ENCODE measurements at regions not wholly inside any gene's neighbourhood (a gene's known extent, or its start where the extent isn't known, plus 50 kb on each side); places are given as distances from the start of the nearest gene placed in this dataset.
"Not testable (repeated sequence)": the region's sequence is repeated elsewhere in the genome, so short reads cannot be mapped to it uniquely, and the experiment has no call there.

DNA sequence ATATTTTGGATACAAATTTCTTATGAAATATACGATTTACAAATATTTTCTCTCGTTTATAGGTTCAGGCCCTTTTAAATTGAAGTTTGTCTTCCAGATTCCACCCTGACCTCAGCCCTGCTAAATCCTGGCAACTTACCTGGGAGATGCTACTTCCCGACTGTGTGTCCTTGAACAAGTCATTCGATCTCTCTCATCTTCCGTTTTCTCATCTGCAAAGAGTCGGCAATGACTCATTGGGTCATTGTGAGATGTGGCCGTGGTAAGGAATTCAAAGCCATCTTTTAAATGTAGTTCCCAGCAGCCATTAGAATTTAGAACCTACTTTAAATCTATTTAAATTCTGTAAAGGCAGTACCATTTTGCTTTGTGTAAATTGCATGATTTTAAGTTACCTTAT, 72.5 kb downstream of the LHX2 start:
- DNase-seq: no peak

DNA sequence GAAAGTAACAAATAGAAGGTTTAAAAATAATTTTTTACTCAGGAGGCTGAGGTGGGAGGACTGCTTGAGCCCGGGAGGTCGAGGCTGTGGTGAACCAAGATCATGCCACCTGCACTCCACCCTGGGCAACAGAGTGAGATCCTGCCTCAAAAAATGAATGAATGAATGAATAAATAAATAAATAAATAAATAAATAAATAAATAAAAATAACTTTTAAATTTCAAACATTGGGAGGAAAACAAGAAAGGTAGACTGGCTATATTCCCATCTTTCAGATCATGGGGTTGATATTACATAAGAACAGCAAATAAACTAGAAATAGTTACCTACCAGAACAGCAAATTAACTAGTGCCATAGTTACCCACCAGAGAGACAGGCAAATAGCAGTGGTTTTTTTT, 75.7 kb downstream of the LHX2 start:
- DNase-seq: no peak

DNA sequence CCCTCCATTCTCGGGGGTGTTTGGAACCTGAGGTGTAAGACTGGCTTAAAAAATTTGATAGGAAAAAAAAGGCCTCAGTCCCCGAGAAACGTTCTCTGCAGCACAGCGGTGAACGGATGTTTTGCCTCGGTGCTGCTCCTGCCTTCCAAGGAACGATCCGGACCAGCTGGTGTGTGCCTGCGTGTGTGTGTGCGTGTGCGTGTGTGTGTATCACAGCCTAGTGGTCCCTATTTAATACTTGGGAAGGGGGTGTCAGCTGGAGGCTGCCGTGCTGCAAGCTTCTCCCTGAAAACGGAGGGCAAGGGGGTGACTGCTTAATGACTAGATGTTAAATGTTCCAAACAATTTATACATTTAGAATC, 76.9 kb downstream of the LHX2 start:
- DNase-seq: no peak

DNA sequence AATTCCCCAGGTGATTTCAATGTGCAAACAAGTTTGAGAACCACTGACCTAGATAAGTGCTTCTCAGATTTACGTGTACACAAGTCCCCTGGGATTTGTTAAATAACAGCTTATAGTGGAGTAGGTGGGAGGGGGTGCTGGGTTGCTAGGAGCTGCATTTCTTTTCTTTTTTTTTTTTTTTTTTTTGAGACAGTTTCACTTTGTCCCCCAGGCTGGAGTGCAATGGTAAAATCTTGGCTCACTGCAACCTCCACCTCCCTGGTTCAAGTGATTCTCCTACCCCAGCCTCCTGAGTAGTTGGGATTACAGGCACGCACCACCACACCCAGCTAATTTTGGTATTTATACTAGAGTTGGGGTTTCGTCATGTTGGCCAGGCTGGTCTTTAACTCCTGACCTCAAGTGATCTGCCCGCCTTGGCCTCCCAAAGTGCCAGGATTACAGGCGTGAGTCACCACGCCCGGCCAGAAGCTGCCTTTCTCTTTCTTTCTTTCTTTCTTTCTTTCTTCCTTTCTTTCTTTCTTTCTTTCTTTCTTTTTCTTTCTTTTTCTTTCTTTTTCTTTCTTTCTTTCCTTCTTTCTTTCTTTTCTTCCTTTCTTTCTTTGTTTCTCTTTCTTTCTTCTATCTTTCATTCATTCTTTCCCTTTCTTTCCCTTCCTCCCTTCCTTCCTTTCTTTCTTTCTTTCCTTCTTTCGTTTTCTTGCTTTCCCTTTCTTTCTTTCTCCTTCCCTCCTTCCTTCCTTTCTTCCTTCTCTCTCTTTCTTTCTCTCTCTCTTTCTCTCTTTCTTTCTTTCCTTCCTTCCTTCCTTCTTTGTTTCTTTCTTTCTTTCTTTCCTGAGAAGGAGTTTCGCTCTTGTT, 78.3 kb downstream of the LHX2 start:
- not testable (repeated sequence) for DNase-seq

DNA sequence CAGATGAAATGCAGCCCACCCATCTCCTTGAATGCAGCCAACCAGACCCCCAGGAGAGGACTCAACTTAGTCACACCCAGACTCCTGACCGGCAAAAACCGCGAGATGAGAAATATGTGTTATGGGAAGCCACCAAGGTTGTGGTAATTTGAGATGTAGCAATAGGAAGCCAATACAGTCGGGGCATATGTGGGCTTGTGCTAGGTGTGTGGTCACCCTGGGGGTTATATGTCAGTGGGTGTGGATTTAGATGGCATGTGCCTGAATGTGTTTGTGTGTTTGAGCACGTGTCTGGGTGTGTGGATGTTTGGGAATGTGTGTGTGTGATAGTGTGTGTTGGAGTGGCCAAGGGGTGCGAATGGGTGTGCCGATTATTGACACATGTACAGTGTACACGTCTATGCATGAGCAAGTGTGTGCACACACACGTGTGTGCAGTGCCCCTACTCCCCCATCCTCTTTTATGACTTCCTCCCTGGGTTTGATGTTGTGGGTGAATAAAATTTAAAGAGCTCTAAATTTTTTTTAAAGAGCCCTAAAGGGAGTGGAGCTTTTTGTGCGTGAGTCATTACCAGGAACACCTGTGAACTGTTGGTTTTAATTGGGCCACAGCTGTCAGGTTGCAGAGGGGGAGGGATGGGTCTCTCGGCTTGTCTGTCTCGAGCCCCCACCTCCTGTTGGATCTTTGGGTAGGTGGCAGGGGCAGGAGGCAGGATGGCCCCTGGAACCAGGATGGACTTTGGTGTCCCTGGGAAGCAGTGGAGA, 86.8 kb downstream of the LHX2 start:
- DNase-seq: no peak

DNA sequence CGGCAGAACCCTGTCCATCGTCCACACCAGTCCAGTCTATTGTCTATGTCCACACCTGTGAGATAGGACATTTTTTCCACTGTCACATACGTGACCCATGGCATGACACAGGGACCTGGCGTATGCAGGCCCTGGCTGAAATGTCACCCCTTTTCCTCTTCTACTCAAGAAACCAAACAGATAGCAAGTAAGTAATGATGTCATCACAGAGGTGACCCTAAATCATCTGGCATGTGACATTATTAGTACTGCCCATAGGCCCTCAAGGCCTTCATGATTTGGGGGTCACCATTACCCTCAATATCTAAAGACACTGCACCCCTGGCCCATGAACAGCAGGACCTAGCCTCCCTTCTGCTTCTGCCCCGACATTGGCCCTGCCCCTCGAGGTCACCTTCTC, 88.3 kb downstream of the LHX2 start:
- DNase-seq: no peak

DNA sequence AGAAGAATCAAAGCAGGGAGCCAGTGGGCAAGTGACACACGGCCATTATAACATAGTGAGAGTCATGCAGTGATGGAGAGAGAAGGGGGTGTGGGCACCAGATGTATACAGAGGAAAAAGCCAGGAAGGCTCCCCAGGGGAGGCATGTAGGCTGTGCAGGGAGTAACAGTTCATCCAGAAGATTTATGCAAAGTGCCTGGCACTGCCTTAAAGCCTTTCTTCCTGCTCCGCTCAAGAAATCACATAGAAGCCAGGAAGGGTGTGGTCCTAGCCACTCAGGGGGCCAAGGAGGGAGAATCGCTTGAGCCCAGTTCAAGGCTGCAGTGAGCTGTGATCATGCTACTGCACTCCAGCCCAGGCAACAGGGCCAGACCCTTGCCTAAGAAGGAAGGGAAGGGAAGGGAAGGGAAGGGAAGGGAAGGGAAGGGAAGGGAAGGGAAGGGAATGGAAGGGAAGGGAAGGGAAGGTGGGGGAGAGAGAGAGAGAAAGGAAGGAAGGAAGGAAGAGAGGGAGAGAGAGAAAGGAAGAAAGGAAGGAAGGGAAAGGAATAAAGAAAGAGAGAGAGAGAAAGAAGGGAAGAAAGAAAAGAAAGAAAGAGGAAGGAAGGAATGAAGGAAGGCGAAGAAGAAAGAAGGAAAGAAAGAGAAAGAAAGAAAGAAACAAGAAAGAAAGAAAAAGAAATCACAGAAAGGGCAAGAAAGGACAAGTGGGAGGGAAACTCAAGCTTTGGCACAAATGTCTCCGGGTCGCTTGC, 89.8 kb downstream of the LHX2 start:
- no peak for DNase-seq

DNA sequence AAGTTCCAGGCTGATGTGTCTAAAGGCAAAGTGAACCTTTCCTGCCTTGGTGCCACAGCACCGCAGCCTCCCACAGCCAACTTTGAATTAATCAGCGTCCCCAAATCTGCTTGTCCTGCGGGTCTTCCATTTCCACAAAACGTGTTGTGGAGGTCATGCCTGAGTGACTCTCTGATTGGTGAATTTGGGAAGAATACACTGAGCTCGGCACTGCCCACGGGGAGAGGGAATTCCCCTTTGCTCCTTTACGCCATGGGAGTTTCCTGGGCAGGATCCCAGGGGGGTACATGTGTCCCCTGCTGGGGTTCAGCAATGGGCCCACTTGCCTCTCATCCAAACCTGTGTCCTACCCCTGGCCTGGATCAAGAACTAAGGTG, 90.4 kb downstream of the LHX2 start:
- DNase-seq: no peak

DNA sequence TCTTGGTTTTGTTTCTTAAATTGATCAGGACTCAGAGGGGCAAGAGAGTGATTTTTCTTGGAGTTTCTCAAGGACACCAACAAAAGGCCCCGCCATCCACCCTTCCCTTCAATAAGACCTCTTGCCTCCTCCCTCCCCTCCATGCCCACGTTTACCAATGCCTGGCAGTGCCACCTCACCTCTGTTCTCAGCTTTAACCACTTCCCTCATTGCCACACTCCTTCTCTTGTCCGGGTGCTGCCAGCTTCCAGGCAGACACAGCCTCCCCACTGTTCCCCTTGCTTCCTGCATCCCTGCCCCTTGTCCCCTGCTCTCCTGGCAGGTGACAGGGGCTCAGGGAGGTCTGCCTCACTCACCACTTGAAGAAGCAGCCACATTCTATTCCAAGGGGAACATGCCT, 90.8 kb downstream of the LHX2 start:
- DNase-seq: no peak

DNA sequence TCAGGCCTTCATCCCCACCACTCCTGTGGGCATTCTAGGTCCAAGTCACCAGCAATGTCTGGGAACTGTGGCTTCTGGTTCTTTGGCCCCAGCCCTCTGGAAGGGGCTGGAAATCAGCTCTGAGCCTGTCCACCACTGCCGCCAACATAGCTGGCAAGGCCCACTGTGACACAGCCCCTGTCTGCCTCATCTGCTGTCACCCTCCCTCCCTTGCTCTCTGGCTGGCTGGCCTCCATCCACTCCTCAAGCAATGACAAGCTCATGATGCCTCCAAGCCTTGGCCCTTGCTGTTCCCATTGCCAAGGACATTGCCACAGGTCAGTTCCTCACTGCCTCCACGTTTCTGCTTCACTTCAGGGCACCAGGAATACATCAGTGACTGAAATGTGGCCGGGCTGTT, 93.7 kb downstream of the LHX2 start:
- DNase-seq: no peak

DNA sequence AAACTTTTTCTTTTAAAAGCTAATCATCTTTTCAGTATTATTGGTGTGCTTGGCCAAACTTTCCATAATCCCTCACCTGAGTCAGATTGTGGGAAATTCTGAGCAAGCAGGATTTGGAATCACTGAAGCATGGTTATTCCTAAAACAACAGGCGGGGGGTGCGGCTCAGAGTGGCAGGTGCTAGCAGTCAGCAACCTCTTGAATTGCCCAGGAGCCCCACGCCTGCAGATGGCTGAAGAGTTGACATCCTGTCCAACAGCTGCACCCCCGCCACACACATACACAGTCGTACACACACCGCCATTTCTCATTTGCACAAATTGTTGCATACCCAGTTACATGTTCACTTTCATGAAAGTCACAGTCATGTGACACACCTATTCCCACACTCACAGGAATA, 96.6 kb downstream of the LHX2 start:
- DNase-seq: no peak

DNA sequence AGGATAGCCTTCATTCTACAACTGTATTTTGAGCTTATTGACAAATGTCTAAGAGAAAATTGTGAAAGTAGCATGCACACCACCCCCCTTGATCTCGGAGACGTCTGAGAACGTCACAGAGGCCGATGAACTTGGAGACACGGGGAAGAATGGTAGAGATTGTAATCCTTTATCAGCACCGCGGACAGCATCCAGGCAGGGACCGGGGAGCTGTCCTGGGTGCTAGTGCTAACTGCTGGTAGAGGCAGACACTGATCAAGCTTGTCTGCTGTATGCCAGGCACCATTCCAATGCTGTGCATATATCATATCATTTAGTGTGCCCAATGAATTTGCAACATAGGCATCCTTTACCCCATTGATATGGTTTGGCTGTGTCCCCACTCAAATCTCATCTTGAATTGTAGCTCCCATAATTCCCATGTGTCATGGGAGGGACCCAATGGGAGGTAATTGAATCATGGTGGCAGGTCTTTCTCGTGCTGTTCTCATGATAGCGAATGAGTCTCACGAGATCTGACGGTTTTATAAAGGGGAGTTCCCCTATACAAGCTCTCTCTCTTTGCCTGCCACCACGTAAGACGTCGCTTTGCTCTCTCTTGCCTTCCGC, 98.8 kb downstream of the LHX2 start:
- no peak for DNase-seq

DNA sequence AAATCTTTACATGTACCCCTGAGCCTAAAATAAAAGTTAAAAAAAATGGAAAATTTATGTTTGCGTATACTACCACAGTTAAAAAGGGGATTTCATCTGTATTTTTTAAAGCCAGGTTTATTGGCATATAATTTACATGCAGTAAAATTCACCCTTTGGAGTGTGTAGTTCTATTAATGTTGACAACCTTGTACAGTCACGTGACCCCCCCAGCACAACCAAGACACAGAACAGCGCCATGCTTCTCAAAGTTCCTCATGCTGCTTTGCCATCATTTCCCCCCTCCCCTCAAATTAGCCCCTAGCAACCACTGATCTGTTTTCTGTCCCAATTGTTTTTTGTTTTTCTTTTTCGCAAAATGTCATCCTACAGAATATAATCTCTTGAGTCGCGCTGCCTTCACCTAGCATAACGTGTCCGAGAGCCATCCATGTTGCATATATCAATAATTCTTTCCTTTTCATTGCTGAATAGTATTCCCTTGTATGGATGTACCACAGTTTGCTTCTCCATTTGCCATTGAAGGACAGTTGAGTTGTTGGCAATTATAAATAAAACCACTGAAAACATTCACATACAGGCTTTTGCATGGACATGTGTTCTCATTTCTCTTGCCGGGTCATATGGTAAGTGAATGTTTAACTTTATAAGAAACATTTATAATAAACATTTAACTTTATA, 105.3 kb downstream of the LHX2 start:
- DNase-seq: no peak

DNA sequence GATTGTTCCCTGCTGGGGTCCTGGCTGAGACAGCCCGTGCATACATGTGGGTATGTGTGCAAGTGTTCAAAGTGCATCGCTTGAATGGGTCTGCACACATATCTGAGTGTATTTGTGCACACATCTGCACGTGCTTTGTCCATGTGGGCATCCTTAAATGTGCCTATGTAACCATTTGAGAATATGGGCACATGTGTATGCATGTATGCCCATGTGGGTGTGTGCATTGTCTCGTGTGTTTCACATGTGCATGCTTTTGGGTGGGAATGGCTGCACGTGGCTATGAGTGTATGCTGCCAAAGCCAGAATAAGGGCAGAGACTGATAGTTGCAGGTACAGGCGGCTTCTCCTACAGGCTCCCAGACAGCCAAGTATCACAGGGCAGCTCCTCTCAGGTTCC, 107.3 kb downstream of the LHX2 start:
- DNase-seq: no peak

DNA sequence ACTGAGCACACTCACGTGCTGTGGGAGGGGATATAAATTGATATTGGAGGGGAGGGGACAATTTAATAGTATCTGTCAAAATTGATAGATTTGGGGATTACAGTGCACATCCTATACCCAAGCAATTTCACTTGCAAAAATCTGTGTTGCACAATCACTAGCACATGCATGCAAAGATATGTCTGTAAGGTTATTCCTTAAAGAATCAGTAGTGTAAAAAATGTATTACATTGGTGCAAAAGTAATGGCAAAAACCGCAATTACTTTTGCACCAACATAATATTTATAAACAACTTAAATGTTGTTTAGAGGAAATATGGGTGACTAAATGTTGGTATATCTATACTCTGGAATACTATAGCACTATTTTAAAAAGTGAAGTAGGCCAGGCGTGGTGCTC, 108.7 kb downstream of the LHX2 start:
- DNase-seq: no peak

DNA sequence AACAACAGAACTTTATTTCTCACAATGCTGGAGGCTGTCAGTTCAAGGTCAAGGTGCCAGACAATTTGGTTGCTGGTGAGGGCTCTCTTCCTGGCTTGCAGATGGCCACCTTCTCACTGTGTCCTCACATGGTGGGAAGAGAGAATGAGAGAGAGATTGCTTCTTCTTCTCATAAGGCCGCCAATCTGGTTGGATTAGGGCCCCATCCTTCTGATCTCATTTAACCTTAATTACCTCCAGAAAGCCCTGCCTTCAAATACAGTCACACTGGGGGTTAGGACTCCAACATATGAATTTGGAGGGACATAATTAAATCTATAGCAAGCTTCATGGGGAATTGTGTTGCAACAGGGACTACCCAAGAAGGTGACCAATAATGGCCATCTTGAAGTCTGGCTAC, 110.2 kb downstream of the LHX2 start:
- DNase-seq: no peak

DNA sequence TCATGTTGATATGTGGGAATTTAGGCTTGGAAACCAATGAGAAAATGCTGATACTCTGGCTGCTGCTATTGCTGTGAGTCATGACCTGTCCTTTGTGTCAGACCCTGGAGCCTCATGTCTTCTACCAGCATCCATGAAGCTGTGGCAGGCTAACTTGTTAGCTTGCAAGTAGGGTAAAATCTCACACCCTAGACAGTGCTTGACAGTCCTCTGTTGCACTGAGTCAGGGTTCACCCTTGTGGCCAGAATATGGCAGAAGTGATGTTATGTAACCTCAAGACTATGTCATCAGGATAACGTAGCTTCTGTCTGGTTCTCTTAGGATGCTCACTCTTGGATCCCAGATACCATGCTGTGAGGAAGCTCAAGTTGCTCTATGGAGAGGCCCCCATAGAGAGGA, 110.8 kb downstream of the LHX2 start:
- DNase-seq: no peak

DNA sequence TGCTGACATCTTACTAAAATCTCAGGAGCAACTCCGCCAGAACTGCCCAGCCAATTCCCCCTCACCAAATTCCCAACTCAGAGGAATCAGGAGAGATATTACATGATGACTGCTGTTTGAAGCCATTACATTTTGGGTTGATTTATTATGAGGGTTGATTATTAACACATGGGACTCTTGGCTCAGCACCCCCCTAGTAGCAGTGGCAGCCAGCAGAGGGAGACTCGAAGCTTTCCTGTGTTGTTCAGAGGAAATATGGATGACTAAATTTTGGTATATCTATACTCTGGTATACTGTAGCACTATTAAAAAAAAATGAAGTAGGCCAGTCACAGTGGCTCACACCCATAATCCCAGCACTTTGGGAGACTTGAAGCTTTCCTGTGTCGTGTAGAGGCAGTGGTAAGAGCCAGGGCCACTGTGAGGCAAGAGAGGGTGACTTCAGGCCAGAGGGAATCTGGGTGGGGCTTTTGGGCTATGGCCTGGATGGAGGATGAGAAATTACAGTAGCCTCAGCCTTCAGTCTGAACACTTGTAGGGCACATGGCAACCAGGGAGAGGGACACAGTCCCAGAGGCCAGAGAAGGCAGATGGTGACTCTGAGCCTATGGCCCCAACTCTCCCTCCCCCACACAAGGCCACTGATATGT, 111.4 kb downstream of the LHX2 start:
- DNase-seq: no peak

DNA sequence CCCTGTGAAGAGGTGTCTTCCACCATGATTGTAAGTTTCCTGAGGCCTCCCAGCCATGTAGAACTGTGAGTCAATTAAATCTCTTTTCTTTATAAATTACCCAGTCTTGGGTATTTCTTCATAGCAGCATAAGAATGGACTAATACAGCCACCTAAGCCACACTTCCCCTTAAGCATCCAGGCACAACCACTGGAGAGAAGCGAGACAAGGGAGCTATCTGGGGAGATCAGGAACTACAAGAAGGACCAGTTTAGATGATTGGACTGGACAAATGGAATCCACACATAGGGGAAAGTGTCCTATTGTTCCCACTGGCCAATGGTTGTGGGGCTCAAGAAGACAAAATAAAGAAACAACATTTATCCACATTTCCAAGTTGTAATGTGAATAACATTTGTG, 112.1 kb downstream of the LHX2 start:
- not testable (repeated sequence) for DNase-seq

DNA sequence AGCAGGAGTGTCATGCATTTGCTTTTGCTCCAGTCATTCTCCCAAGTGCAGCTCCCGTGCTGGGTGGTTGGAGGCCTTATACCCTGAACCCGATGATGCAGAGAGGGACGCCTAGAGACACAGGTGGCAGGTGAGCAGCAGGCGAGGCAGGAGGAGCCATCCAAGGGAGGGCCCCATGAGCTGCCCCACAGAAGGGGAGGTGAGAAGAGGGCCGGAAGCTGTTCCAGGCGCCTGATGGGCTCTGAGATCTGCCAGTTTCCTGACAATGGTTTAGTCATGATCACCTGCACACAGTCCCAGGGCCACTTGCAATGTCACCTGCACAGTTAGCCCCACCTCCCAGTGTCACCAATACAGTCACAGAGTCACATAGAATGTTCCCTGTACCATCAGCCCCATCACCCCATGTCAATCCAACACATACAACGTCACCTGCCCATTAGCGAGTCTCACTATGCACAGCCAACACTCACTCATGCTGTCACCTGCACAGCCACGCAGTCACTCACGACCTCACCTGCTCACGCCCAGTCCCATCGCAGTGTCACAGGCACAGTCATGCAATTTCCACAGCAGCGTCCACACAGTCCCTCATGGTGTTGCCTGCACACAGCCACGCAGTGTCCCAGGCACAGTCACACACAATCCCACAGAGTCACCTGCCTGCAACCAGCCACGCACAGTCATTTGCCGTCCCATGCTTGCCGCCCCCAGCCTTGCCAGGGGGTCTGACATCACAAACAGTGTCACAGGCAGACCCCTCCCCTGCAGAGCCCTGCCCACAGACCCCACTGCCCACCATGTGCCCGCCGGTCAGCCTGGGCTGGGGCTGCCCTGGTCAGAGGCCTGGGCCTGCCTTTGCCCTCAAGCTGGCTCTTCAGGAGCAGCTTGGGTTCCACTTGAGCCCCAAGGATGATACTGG, 113.4 kb downstream of the LHX2 start:
- DNase-seq: no peak

DNA sequence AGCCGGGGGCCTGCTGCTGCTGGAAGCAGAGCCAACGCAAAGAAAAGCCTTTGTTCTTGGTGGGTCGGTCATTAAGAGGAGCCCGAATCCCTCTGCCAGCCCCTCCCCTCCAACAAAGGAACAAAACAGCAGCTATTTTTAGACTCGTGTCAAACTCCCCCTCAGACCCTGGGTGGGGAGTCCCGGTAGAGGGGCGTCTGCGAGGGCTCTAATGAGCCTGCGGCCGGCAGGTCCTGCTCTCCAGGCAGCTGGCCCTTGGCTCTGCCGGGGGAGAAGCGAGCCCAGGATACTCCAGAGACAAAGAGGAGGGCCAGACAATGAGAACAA, 114.0 kb downstream of the LHX2 start:
- no peak for DNase-seq
